GM12875 (cell line): ENCODE measurements at regions not wholly inside any gene's neighbourhood (a gene's known extent, or its start where the extent isn't known, plus 50 kb on each side); places are given as distances from the start of the nearest gene placed in this dataset.

ENCODE experiments used
- H3K4me3 ChIP-seq: one replicate; pipeline ENCODE4 v1.5.1; 2011; ENCODE audit warnings: low read depth, low read length, control low read depth
- CTCF ChIP-seq: IDR thresholded peaks from 2 replicates; pipeline ENCODE4 v1.5.1; 2011; ENCODE audit warnings: low read depth, mild to moderate bottlenecking, control low read depth, inconsistent platforms, low read length, moderate library complexity, borderline replicate concordance; ENCODE audit not compliant: insufficient read depth

GRCh38 chr12:90244232-90244631, 535.6 kb upstream of the ATP2B1 start:
- no peak overlapping the region for H3K4me3 ChIP-seq
- TF ChIP-seq CTCF: no peak

GRCh38 chr12:90243211-90243610, 534.6 kb upstream of the ATP2B1 start:
- no peak for TF ChIP-seq CTCF

GRCh38 chr12:90239732-90240260, 531.2 kb upstream of the ATP2B1 start:
- H3K4me3 ChIP-seq: no peak overlapping the region
- TF ChIP-seq CTCF: no peak

More at GRCh38 chr12:90243211-90243610, 534.6 kb upstream of the ATP2B1 start:
- no peak overlapping the region for H3K4me3 ChIP-seq

GRCh38 chr12:90238663-90239271, 530.1 kb upstream of the ATP2B1 start:
- no peak for TF ChIP-seq CTCF
- no peak overlapping the region for H3K4me3 ChIP-seq

GRCh38 chr12:90237841-90238240, 529.2 kb upstream of the ATP2B1 start:
- TF ChIP-seq CTCF: no peak
- H3K4me3 ChIP-seq: no peak overlapping the region

GRCh38 chr12:90235642-90236041, 527.0 kb upstream of the ATP2B1 start:
- TF ChIP-seq CTCF: no peak
- no peak overlapping the region for H3K4me3 ChIP-seq

GRCh38 chr12:90234472-90234871, 525.8 kb upstream of the ATP2B1 start:
- TF ChIP-seq CTCF: no peak
- H3K4me3 ChIP-seq: no peak overlapping the region
